GM23248 (cell line): ENCODE measurements at regions not wholly inside any gene's neighbourhood (a gene's known extent, or its start where the extent isn't known, plus 50 kb on each side); places are given as distances from the start of the nearest gene placed in this dataset.

Experiments
- EZH2 ChIP-seq: fragments of 200-600 bp; sonication (generic); IDR thresholded peaks from 2 replicates; pipeline ENCODE4 v1.6.1; 2018; ENCODE audit warnings: antibody characterized with exemption, mild to moderate bottlenecking; ENCODE audit not compliant: insufficient read depth, poor library complexity, severe bottlenecking
- EZH2phosphoT487 ChIP-seq: fragments of 200-600 bp; sonication (generic); IDR thresholded peaks from 2 replicates; pipeline ENCODE4 v1.6.1; 2018; ENCODE audit warnings: antibody characterized with exemption, moderate library complexity, mild to moderate bottlenecking, low read depth; ENCODE audit not compliant: insufficient read depth

DNA sequence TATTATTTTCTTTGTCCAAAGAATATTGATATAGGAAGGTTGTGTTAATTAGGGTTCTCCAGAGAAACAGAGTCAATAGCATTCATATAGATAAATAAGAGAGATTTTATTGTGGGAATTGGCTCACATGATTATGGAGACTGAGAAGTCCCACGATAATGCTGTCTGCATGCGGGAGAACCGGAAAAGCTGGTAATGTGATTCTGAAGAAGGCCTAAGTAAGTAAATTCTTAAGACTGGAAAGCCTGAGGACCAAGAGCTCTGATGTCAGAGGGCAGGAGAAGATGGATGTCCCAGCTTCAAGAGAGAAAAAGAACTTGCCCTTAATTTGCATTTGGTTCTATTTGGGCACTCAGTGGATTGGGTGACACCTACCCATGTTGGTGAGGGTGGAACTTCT lies 307.4 kb upstream of the C9orf72 start:
- TF ChIP-seq EZH2 (no peak), EZH2phosphoT487 (no peak)
